ENCODE measurements at regions not wholly inside any gene's neighbourhood (a gene's known extent, or its start where the extent isn't known, plus 50 kb on each side); places are given as distances from the start of the nearest gene placed in this dataset.

GRCh38 chr5:142479854-142480519 lies 155.2 kb upstream of the SPRY4 start:
- ATAC-seq, result no peak
- Histone ChIP-seq H3K4me1 (ENCODE audit: insufficient read depth, low read length) (peaks cover 19% of the 10 kb centered on the region), H3K27me3 (ENCODE audit: control insufficient read depth in 1 of 2, insufficient read depth in 2 of 2, low read length in 2 of 2) (no peaks in the 10 kb centered on the region), H3K9me3 (ENCODE audit: low read length) (peaks cover 9% of the 10 kb centered on the region), H3K79me2 (ENCODE audit: insufficient read depth, low read length) (no peaks in the 10 kb centered on the region), H3K4me3 (replicated peaks in 1 of 3; ENCODE audit: insufficient read depth in 1 of 3, low read depth in 2 of 3, low read length in 3 of 3) (no peak overlapping the region), H3K9ac (ENCODE audit: insufficient read depth, low read depth, low read length) (no peak overlapping the region), H3K27ac (ENCODE audit: extremely low read length, insufficient read depth, low read length) (no peak overlapping the region), H4K20me1 (ENCODE audit: insufficient read depth, low read length) (no peaks in the 10 kb centered on the region), H3K4me2 (ENCODE audit: low read depth, low read length) (no peak overlapping the region), H2AFZ (ENCODE audit: low read length) (no peak overlapping the region), H3K36me3 (replicated peaks in 1 of 2; ENCODE audit: control insufficient read depth in 1 of 2, insufficient read depth in 2 of 2, low read length in 2 of 2) (peaks cover 0 to 1% of the 10 kb centered on the region in 2 experiments; a peak in 1 of 5 replicates)
- in situ Hi-C loops (cut with HindIII; ENCODE audit: extremely low pct_ligation_motif_present, low pct_unique_long_range_greater_than_20kb) (no loop called here), intact Hi-C loops (cut with micrococcal nuclease; ENCODE audit: unreplicated experiment) (no loop called here)
- no TSS peak for BruUV-seq (replicated peaks)
- WGBS (ENCODE audit: low lambda C conversion rate), result 69% methylated on average over 3 of the region's 3 CpGs
- CTCF ChIA-PET (ENCODE audit: low intra/inter-chr PET ratio, low total read pairs), result no interaction called here
- TF ChIP-seq HNF4G (IDR thresholded peaks at IDR 0.05; ENCODE audit: borderline replicate concordance, low read depth, low read length) (peak; percentile 23; the same call in 1 of the 2 replicates), HNF4G (CRISPR knock-in tag; IDR thresholded peaks at IDR 0.05; ENCODE audit: borderline replicate concordance, low read depth) (no peak), NR2F2 (IDR thresholded peaks at IDR 0.05; ENCODE audit: borderline replicate concordance, low read depth) (peak; percentile 54; the same call in 1 of the 2 replicates), NR2F6 (IDR thresholded peaks at IDR 0.05) (peak; percentile 52), NR2F6 (CRISPR knock-in tag; IDR thresholded peaks at IDR 0.05) (peak; percentile 54; the same call in 1 of the 2 replicates), RARA (CRISPR knock-in tag; IDR thresholded peaks at IDR 0.05) (peak; percentile 67), ZBTB3 (CRISPR knock-in tag; IDR thresholded peaks at IDR 0.05; ENCODE audit: borderline replicate concordance, low read depth) (no peak), KLF15 (CRISPR knock-in tag; IDR thresholded peaks at IDR 0.05; ENCODE audit: borderline replicate concordance) (no peak), HNF4A (CRISPR knock-in tag; IDR thresholded peaks at IDR 0.05) (peak; percentile 45; the same call in 1 of the 2 replicates)
- FAIRE-seq, result no peak
- DNase-seq (ENCODE audit: low spot score), result peak; percentile 15
- POLR2A ChIA-PET, result no interaction called here

DNA sequence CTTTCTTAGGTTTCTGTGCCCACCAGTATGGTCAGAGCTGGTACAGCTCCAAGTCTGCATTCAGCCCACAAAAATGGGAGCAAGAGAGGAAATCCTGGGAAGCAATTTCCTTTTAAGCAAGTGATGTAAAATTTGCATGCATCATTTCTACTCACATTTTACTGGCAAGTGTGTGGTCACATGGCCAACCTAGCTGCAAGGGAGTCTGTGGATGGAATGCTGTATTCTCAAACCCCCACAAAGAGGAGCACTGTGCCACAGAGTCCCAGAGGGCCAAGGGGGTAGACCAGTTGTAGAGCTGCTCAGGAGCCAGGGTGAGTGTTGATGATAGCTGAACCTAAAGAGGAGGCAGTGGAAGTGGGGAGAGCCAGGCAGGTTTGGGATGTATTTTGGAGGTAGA lies 154.3 kb upstream of the SPRY4 start:
- no peak for ATAC-seq
- no peak for TF ChIP-seq ZNF687 (CRISPR knock-in tag; IDR thresholded peaks at IDR 0.05)
- TF ChIP-seq ZNF558 (CRISPR knock-in tag; IDR thresholded peaks at IDR 0.05; ENCODE audit: borderline replicate concordance), result no peak
- no peak for TF ChIP-seq ZNF607 (CRISPR knock-in tag; IDR thresholded peaks at IDR 0.05; ENCODE audit: borderline replicate concordance)
- TF ChIP-seq FOXC1 (CRISPR knock-in tag; IDR thresholded peaks at IDR 0.05; ENCODE audit: borderline replicate concordance), result no peak
- TF ChIP-seq ATF1 (CRISPR knock-in tag; IDR thresholded peaks at IDR 0.05), result no peak
- TF ChIP-seq NFE2L2 (IDR thresholded peaks at IDR 0.05; ENCODE audit: low read length), result no peak
- TF ChIP-seq THYN1 (CRISPR knock-in tag; IDR thresholded peaks at IDR 0.05; ENCODE audit: borderline replicate concordance, low read depth), result no peak

More for the DNA sequence above, 154.3 kb upstream of the SPRY4 start:
- H3K4me2 ChIP-seq (ENCODE audit: low read depth, low read length), result no peak overlapping the region
- no peaks in the 10 kb centered on the region for H4K20me1 ChIP-seq (ENCODE audit: insufficient read depth, low read length)
- no peak for FAIRE-seq
- H2AFZ ChIP-seq (ENCODE audit: low read length), result no peak overlapping the region
- peaks cover 19% of the 10 kb centered on the region for H3K4me1 ChIP-seq (ENCODE audit: insufficient read depth, low read length)
- in situ Hi-C loops (cut with HindIII; ENCODE audit: extremely low pct_ligation_motif_present, low pct_unique_long_range_greater_than_20kb), result no loop called here
- no peak overlapping the region for H3K9ac ChIP-seq (ENCODE audit: insufficient read depth, low read depth, low read length)
- H3K36me3 ChIP-seq (replicated peaks in 1 of 2; ENCODE audit: control insufficient read depth in 1 of 2, insufficient read depth in 2 of 2, low read length in 2 of 2), result peaks cover 0 to 1% of the 10 kb centered on the region in 2 experiments; a peak in 1 of 5 replicates
- intact Hi-C loops (cut with micrococcal nuclease; ENCODE audit: unreplicated experiment), result no loop called here
- H3K27me3 ChIP-seq (ENCODE audit: control insufficient read depth in 1 of 2, insufficient read depth in 2 of 2, low read length in 2 of 2), result no peaks in the 10 kb centered on the region
- DNase-seq (ENCODE audit: low spot score), result no peak
- H3K9me3 ChIP-seq (ENCODE audit: low read length), result peaks cover 9% of the 10 kb centered on the region
- ChIA-PET CTCF (ENCODE audit: low intra/inter-chr PET ratio, low total read pairs) (no interaction called here), POLR2A (no interaction called here)
- H3K4me3 ChIP-seq (replicated peaks in 1 of 3; ENCODE audit: insufficient read depth in 1 of 3, low read depth in 2 of 3, low read length in 3 of 3), result no peak overlapping the region
- no peak overlapping the region for H3K27ac ChIP-seq (ENCODE audit: extremely low read length, insufficient read depth, low read length)
- no peaks in the 10 kb centered on the region for H3K79me2 ChIP-seq (ENCODE audit: insufficient read depth, low read length)
- no TSS peak for BruUV-seq (replicated peaks)
